ENCODE measurements at regions not wholly inside any gene's neighbourhood (a gene's known extent, or its start where the extent isn't known, plus 50 kb on each side); places are given as distances from the start of the nearest gene placed in this dataset.

- in situ Hi-C loops (cut with HindIII; ENCODE audit: low sequenced_read_pairs): no loop called here
Measured at GRCh38 chr6:22042706-22043105, 254.1 kb downstream of the PRL start.

- in situ Hi-C loops (cut with HindIII; ENCODE audit: low sequenced_read_pairs): no loop called here
Measured at GRCh38 chr6:22043284-22043962, 253.4 kb downstream of the PRL start.

- in situ Hi-C loops (cut with HindIII; ENCODE audit: low sequenced_read_pairs): no loop called here
Measured at GRCh38 chr6:22045261-22045912, 251.4 kb downstream of the PRL start.

GRCh38 chr6:22049002-22049401 lies 247.8 kb downstream of the PRL start:
- in situ Hi-C loops (cut with HindIII; ENCODE audit: low sequenced_read_pairs): no loop called here

GRCh38 chr6:22053391-22053997 lies 243.3 kb downstream of the PRL start:
- in situ Hi-C loops (cut with HindIII; ENCODE audit: low sequenced_read_pairs): no loop called here

- in situ Hi-C loops (cut with HindIII; ENCODE audit: low sequenced_read_pairs): no loop called here
Measured at GRCh38 chr6:22056398-22056797, 240.4 kb downstream of the PRL start.

- in situ Hi-C loops (cut with HindIII; ENCODE audit: low sequenced_read_pairs): no loop called here
Measured at GRCh38 chr6:22057962-22058361, 238.9 kb downstream of the PRL start.

GRCh38 chr6:22059126-22059525 lies 237.7 kb downstream of the PRL start:
- in situ Hi-C loops (cut with HindIII; ENCODE audit: low sequenced_read_pairs): no loop called here

- in situ Hi-C loops (cut with HindIII; ENCODE audit: low sequenced_read_pairs): no loop called here
Measured at GRCh38 chr6:22059946-22060345, 236.9 kb downstream of the PRL start.

GRCh38 chr6:22062807-22063408 lies 233.9 kb downstream of the PRL start:
- in situ Hi-C loops (cut with HindIII; ENCODE audit: low sequenced_read_pairs): no loop called here

GRCh38 chr6:22064558-22064957 lies 232.3 kb downstream of the PRL start:
- in situ Hi-C loops (cut with HindIII; ENCODE audit: low sequenced_read_pairs): no loop called here

GRCh38 chr6:22067122-22067521 lies 229.7 kb downstream of the PRL start:
- in situ Hi-C loops (cut with HindIII; ENCODE audit: low sequenced_read_pairs): loop anchor here (5.0 kb wide), 1 partner anchor 40 kb away; no protein-coding TSS in a partner anchor

GRCh38 chr6:22067671-22068070 lies 229.2 kb downstream of the PRL start:
- in situ Hi-C loops (cut with HindIII; ENCODE audit: low sequenced_read_pairs): loop anchor here (5.0 kb wide), 1 partner anchor 40 kb away; no protein-coding TSS in a partner anchor

- in situ Hi-C loops (cut with HindIII; ENCODE audit: low sequenced_read_pairs): loop anchor here (5.0 kb wide), 1 partner anchor 41 kb away; no protein-coding TSS in a partner anchor
Measured at GRCh38 chr6:22068561-22069305, 228.1 kb downstream of the PRL start.

- in situ Hi-C loops (cut with HindIII; ENCODE audit: low sequenced_read_pairs): loop anchor here (5.0 kb wide), 1 partner anchor 42 kb away; no protein-coding TSS in a partner anchor
Measured at GRCh38 chr6:22069306-22069800, 227.5 kb downstream of the PRL start.

GRCh38 chr6:22071270-22072041 lies 225.4 kb downstream of the PRL start:
- in situ Hi-C loops (cut with HindIII; ENCODE audit: low sequenced_read_pairs): loop anchor here (5.0 kb wide), 1 partner anchor 46 kb away; no protein-coding TSS in a partner anchor

GRCh38 chr6:22072949-22073348 lies 223.9 kb downstream of the PRL start:
- in situ Hi-C loops (cut with HindIII; ENCODE audit: low sequenced_read_pairs): loop anchor here (5.0 kb wide), 1 partner anchor 44 kb away; no protein-coding TSS in a partner anchor

GRCh38 chr6:22073516-22074198 lies 223.2 kb downstream of the PRL start:
- in situ Hi-C loops (cut with HindIII; ENCODE audit: low sequenced_read_pairs): loop anchor here (5.0 kb wide), 1 partner anchor 44 kb away; no protein-coding TSS in a partner anchor

GRCh38 chr6:22078288-22078687 lies 218.5 kb downstream of the PRL start:
- in situ Hi-C loops (cut with HindIII; ENCODE audit: low sequenced_read_pairs): no loop called here

All from endothelial cell of hepatic sinusoid (primary cell).